AG20443 (cell line): ENCODE measurements at regions not wholly inside any gene's neighbourhood (a gene's known extent, or its start where the extent isn't known, plus 50 kb on each side); places are given as distances from the start of the nearest gene placed in this dataset.
"Not testable (repeated sequence)": the region's sequence is repeated elsewhere in the genome, so short reads cannot be mapped to it uniquely, and the experiment has no call there.

Source experiments
- DNase-seq: peaks from one replicate; pipeline ENCODE4 v3.0.0; 2012; ENCODE audit warnings: low spot score, mixed read lengths

DNA sequence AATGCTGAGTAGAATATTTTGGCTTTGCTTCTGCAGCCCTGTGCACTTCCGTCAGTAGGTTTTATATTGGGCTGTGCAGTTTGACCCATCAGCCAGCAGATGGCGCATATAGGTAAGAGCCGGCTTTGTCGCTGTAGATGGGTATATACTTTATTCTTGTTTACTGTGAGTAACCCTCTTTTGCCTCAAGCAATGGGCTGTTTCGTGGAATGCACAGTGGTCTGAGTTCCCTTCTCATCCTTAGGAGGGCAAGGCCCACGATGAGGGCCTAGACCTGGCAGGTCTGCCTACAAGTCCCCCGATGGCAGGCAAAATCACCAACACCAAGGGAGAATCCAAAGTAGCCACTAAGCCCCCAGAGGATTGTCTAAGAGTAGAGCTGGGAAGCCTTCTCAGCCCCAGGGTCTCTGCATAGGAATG lies 1002.9 kb upstream of the KCND2 start:
- DNase-seq, result peak; percentile 46

DNA sequence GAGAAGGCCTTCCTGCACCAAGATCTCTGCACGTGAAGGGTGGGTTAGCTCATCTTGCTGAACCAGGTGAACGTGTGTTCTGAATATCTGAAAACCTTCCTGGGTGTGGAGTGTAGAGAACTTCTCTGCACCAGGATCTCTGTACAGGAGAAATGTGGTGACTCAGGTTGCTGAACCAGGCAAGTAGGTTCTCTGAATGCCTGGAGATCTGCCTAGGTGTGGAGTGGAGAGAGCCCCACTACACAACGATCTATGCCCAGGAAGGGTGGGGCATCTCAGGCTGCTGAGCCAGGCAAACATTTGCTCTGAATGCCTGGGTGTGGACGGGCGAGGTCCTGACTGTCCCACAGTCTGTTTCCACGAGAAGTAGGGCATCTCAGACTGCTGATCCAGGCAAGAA lies 1002.3 kb upstream of the KCND2 start:
- DNase-seq, result no peak

DNA sequence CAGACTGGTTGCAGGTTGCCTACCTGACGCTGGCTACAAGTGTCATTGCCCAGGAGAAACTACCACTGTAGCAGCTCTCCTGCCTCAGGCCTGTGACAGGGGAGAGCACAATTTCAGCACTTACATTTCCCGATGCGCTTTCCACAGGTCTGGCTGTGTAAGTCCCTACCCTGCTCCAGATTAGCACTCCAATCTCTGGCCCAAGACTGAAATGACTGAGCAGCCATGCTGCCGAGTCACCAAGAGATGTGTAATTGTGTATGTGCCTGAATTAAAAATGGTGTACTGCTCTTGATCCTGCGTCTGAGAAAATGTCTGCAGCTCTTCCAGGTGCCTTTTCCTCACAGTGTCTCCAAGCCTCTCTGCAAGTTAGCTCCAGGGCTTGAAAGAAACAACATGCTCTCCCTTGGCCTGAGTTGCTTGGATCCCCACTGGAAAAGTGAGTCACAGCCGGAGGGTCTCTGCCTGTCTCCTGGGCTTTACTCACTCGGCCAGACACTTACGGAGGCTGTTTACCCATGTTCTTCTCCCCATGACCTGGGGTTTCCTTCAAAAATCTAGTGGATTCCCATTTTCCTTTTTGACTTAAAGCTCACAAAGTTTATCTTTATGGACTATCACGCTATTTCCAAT lies 1001.7 kb upstream of the KCND2 start:
- no peak for DNase-seq

DNA sequence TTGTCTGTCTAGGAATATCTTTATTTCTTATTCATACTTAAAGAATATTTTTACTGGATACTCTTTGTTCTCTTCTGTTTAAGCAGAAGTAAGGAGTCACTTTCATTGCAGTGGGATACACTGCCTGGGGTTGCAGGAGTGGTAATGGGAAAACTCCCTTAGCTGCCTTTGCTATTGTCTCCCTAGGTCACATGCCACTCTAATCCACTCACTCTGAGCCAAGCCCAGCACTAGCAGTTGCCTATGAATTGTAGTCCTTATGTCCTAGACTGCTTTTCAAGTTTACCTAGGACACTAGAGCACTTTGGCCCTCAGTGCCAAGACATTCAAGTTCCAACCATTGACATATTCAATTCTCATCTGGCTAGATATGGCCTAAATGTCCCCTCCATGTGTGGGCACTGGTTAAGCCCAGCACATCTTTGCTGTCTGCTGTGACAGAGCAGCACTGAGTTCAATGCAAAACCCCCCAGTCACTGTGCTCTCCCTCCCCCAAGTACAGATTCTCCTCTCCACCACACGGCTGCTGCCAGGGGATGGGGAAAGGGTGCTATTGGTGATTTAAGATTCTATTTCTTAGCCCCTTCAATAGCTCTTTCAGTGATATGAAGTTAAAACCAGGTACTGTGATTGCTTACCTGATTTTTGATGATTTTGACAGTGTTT lies 991.7 kb upstream of the KCND2 start:
- no peak for DNase-seq

DNA sequence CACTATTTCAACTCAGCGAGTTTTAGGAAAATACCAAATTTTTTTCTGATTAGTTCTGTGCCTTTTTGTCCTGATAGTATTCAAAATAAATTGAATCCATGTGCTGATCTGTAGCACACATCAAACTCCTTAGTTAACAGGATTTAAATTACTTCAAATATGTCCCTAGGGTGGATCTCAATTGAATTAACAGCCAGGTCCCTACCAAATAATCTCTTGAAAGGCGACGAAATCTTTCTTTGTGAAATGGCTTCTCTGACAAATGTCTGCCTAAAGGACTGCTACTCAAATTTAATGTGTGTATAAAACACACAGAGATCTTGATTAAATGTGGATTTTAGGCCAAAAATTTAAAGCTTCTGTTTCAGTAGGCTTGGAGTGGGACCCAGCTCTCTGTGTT lies 989.6 kb upstream of the KCND2 start:
- DNase-seq, result no peak

DNA sequence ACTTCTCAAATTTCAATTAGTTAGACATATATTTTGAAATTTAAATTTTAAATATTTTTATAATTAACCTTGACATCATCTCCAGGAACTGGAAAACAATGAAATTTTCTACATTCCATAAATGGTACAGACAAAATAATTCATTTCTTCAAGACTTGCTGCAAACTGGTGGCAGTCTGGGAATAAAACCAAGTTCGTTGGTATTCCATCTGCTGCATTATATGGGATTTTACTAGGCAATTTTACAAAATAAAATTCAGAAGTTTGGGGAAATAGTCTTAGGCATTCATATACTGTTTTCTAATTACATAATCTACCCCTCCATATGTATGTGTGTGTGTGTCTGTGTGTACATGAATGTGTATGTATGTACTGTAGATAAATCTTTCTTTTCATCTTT lies 984.6 kb upstream of the KCND2 start:
- no peak for DNase-seq

DNA sequence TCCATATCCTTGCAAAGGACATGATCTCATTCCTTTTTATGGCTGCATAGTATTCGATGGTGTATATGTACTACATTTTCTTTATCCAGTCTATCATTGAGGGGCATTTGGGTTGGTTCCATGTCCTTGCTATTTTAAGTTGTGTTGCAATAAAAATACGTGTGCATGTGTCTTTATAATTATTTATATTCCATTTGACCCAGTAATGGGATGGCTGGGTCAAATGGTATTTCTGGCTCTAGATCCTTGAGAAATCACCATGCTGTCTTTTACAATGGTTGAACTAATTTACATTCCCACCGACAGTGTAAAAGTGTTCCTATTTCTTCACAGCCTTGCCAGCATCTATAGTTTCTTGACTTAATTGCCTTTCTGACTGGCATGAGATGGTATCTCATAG lies 972.6 kb upstream of the KCND2 start:
- not testable (repeated sequence) for DNase-seq

DNA sequence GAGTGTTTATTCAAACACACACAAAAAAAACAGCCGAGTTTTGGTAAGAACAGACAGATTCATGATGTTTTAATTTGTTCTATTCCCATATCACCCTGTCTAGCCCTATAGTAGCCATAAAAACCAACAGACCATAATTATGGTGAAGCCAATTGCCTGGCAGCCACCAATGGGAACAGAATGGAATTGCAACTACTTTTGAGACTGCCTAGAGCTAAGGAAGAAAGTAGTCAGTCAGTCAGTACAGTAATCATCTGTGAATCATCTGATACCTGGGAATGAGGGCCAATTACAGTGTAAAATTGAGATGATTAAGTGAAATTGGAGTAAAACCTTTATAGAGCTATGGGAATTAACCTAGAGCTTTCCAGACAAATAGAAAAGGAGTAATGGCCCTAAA lies 952.7 kb upstream of the KCND2 start:
- DNase-seq, result no peak

DNA sequence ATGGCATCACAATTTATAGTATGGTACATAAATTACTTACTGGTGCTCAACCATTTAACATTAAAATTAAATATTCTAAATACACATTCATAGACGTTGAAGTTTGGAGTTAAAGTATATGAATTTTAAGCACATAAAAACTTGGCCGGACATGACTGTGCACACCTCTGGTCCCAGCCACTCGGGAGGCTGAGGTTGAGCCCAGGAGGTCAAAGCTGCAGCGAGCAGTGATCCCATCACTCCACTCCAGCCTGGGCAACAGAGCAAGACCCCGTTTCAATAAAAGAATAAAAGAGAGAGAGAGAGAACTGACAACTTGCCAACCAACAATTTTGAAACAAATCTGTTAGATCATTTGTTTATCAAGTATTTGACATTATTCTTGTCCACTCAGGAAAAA lies 943.3 kb upstream of the KCND2 start:
- no peak for DNase-seq

DNA sequence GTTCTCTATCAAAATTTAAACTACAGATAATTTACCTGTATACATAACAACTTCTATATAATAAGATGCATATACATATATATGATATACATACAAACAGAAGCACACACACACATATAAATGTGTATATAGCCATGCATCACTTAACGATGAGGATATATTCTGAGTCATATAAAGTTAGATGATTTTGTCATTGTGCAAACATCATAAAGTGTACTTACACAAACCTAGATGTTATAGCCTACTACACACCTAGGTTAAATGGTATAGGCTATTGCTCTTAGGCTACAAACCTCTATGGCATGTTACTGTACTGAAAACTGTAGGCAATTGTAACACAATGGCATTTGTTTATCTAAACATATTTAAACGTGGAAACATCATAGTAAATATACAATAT lies 937.6 kb upstream of the KCND2 start:
- no peak for DNase-seq

DNA sequence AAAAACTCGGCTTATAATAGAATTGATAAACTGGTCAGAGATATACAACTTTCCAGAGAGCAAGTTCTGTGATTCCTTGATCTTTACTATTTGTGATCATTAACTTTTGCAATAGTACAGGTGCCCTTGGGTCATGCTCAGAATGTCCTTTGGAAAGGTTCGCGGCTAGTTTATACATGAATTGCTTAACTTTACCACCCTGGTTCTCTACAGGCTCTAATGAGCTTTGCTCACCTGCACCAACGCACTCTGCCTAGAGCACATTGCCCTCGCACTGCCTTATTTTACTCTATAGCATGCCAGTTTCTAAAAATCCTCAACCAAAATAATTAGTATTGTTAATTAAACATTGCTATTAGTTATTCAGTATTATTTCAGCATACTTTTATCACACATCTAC lies 931.2 kb upstream of the KCND2 start:
- DNase-seq, result no peak

DNA sequence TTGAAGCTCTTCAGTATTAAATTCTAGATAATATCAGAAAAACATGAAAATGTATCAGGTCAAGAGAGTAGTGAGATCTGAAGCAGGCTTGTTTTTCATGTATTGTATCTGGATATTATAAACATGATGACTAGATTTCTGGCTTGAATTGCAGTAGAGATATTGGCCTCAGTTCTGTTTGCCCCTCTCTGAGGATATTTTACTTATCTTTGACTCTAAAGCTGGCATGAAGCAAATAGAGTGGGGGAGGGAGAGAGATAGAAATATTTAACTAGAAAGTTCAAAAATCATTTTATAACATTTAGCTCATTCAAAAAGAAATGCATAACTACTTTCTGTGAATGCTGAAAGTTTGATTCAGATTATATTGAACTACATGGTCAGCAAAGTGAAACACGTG lies 929.7 kb upstream of the KCND2 start:
- no peak for DNase-seq

DNA sequence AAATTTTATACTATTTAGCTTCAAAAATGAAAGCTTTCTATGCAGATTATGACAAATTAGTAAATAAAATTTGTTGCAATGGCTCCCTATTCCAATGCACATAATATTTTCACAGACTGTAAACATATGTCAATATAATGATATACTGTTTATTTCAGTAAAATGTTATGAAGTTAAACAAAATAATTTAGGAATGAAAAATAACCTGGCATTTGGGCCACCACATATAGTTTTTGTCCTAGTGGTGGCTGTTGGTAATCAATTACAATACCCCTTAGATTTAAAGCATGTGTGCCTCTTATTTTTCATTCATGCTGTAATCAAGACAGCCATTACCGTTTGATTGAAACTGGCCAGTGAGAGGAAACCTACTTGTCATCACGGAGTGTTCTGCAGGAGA lies 928.5 kb upstream of the KCND2 start:
- no peak for DNase-seq

DNA sequence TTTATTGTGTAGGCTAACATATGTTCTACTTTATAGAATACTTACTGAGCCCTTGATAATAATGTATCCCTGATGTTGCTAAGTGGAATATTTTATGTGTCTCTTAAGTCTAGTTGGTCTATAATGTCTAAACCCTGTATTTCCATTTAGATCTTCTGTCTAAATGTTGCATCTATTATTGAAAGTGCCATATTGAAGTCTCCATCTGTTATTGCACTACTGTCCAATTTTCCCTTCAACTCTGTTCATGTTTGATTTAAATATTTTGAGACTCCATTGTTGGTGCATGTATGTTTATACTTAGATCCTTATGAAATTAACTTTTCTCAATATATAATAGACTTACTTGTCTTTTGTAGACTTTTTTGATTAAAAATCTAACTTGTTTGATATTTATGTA lies 924.5 kb upstream of the KCND2 start:
- DNase-seq, result no peak

DNA sequence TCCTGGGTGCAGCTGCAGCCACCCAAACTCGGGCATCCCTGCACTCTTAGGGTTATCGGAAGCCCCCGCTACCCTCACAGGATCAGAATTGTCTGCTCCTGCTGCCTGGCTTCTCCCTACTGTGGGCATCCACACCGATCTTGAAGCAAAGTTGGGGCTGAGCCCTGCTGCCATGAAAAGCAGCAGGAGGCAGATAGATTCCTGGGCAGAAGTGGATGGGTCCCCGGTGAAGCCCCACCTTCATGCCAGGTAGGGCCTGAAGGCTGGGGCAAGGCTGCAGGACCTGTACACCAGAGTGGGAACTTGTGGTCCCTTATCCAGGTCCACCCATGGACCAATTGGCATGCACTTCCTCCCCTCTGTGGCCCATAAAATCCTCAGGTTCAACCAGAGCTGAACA lies 922.6 kb upstream of the KCND2 start:
- no peak for DNase-seq

DNA sequence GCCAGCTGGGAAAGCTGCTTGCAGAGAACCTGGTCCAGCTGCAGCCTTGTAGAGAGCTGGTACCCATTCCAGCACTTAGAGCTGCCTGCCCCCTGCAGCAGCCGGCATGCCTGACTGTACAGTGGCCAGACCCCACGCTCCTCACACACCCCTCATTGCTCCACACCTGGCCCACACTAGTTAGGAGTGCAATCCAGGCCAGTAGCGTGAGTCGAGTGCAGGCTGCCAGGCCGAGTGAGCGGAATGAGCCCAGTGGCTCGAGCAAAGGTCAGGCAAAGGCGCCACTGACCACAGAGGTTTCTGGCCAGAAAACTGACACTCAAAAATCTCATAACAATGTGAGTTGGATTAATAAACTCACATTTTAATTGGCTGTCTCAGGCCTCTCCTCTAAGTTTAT lies 921.7 kb upstream of the KCND2 start:
- DNase-seq, result no peak

DNA sequence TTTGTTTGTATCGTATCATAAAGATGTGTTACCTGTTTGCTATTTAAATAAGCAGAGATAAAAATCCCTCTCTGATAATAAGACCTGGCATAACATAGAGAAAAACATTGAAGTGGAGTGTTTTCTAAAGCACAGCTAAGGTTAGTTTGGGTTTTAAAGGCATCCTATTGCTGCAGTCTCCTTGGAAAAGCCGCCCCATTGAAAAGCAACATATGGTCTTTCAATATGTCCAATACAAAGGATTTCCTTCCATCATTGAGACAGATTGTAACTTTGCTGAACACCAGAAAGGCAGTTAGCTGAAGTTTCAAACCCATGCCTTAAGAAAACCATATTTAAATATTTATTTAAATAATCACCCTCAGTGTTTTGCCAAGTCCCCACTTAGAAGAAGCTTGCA lies 898.5 kb upstream of the KCND2 start:
- no peak for DNase-seq

DNA sequence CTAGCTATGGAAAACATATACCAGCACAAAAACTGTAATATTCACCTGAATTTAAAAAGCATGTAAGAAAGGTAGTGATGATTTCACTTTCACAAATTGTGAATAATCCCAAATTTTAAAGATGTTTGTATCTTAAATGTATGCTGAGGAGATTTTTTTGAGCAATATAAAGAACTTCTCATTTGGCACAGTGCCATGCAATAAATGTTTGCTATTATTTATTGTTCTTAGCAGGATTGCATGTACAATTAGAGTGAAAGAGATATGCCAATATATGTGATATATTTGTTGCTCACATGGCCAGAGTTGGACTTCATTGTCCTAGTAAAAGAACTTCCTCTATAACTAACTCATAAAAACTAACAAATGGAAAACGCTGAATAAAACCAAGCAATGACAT lies 895.1 kb upstream of the KCND2 start:
- no peak for DNase-seq

DNA sequence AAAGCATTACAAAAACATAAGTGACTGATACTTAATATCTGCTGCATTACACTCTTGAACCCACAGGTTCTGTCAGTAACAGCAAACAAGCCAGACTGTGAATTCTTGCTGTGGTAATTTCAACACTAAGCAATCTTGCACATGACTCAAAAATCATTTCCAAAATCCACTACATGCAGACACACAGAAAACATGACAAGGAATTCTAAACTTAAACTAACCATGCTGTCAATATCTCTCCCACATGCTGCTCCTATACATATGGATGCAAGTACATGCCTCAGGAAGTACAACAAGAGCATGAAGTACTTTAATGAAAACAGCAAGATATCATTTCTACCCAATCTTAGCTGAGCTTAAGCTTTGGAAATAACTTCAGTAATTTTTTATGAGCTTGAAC lies 890.2 kb upstream of the KCND2 start:
- no peak for DNase-seq

DNA sequence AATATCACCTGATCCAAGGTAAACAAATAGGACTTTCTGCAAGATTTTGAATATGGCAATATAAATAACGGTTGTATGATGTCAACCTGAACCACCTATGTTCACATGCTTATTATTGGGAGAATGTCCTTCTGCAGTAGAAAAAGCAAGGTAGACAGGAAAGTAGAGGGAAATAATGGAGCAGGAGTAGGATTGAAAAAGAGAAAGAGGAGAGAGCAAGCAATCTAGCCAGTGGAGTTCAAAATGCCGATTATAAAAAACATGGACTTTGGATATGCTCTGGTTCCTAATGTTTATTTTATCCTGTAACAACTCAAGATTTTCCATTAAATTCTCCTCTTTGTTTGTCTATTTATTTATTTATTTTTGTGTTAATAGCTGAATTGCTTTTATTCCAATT lies 878.0 kb upstream of the KCND2 start:
- DNase-seq, result no peak

DNA sequence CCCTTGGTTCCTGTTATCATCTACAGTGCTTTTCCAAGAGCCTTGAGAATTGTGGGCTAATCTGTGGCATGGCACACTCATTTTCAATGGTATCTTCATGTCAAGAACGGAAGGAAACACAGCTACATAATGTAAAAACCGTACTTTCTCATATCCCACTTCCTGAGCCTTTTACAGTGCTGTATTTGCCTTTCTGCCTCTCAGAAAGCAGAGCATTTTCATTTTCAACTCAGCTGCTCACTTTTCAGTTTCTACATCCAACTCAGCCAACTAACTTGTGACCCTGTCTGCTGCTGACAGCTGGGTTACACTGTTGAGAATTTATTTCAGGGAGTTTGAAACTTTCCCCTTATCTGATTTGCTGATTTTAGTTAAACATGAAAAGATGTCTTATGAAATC lies 875.8 kb upstream of the KCND2 start:
- DNase-seq, result no peak

DNA sequence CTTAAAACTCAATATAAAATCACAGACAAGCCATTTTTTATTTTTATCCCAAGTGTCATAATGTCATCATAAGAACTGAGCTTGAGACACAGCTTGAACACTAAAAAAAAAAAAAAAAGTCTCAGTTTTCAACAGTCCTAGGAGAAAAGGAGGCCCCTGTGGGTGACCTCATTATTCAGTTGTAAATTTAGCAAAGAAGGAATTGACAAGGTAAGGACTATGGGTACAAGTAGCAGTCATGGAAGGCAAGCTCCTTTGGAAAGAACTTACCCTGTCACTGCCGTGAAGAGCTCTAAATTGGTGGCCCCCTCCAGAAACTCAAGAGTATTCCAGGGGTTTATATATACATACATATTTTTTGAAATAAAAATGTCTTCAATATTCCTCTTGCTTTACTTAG lies 864.4 kb upstream of the KCND2 start:
- DNase-seq, result no peak

DNA sequence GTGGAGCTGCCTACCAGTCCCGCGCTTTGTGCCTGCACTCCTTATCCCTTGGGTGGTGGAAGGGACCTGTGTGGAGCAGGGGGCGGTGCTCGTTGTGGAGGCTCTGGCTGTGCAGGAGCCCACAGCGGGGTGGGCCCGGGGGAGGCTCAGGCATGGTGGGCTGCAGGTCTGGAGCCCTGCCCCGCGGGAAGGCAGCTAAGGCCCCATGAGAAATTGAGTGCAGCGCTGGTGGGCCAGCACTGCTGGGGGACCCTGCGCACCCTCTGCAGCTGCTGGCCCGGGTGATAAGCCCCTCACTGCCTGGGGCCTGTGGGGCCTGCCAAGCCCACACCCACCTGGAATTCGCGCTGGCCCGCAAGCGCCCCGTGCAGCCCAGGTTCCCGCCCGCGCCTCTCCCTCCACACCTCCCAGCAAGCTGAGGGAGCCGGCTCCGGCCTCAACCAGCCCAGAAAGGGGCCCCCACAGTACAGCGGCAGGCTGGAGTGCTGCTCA lies 859.6 kb upstream of the KCND2 start:
- no peak for DNase-seq

DNA sequence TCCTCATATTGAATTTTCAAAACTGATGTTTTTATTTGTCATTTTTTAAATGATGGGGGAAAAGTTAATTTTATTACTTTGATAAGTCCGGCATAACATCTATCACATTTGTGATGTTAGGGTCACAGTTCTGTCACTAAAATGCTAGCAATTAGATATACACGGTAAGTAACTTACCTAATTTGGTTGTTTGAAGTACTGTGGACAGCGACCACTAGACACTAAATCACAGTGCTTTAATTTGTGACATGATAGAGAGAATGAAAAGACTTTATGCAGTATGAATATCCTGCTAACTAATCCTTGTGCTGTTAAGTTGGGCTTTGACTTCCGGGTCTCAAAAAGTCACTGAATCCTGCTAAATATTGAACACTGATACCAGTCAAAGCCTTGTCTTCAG lies 857.3 kb upstream of the KCND2 start:
- no peak for DNase-seq
